BJ (cell line): ENCODE measurements at regions not wholly inside any gene's neighbourhood (a gene's known extent, or its start where the extent isn't known, plus 50 kb on each side); places are given as distances from the start of the nearest gene placed in this dataset.

ENCODE experiments used
- CTCF ChIA-PET: fragments of 350-600 bp; formaldehyde crosslinking; extraction: SDS; loops from one replicate; lab custom pipeline; 2021; ENCODE audit warnings: antibody characterized with exemption, inconsistent platforms; lab: Yijun Ruan, JAX
- POLR2A ChIA-PET: fragments of 300-600 bp; sonication (Branson Sonifier 250); formaldehyde crosslinking; extraction: SDS; loops from one replicate; lab custom pipeline; 2021; ENCODE audit warnings: antibody characterized with exemption; lab: Charles Lee
- DNase-seq: peaks from one replicate; pipeline ENCODE4 v3.0.0-alpha.2; 2011; ENCODE audit warnings: low read depth
- H3K27me3 ChIP-seq: 2 replicates; pipeline ENCODE4 v1.6.0; 2011; ENCODE audit warnings: low read length; ENCODE audit not compliant: control insufficient read depth, insufficient read depth
- H3K36me3 ChIP-seq: 2 replicates; pipeline ENCODE4 v1.5.1; 2011; ENCODE audit warnings: low read length; ENCODE audit not compliant: control insufficient read depth, insufficient read depth
- H3K4me3 ChIP-seq: 2 replicates; pipeline ENCODE4 v1.5.1; 2011; ENCODE audit warnings: low read depth, mild to moderate bottlenecking, control low read depth, low read length
- CTCF ChIP-seq: IDR thresholded peaks from 2 replicates; pipeline ENCODE4 v1.5.1; 2011; ENCODE audit warnings: low read depth, mild to moderate bottlenecking, control low read depth, inconsistent platforms, low read length, moderate library complexity; ENCODE audit not compliant: insufficient read depth

DNA sequence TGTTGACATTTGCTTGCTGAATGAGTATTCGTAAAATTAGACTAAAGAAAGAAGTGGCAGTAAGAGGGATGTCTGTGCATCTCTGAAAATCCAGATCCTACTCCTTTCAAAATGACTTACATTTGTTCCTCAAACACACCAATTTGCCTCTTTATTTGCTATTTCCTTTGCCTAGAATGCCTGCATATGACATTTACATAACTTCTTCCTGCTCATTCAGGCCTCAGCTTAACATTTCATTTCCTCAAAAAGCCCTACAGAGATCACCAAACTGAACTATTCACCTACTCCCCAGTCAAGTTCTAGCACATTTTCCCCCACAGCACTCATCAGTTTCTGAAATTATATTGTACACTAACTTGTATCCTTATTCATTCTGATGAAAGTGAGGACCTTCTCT is 907.2 kb downstream of the LRFN5 start:
- no peak for TF ChIP-seq CTCF
- CTCF ChIA-PET: no interaction called here

DNA sequence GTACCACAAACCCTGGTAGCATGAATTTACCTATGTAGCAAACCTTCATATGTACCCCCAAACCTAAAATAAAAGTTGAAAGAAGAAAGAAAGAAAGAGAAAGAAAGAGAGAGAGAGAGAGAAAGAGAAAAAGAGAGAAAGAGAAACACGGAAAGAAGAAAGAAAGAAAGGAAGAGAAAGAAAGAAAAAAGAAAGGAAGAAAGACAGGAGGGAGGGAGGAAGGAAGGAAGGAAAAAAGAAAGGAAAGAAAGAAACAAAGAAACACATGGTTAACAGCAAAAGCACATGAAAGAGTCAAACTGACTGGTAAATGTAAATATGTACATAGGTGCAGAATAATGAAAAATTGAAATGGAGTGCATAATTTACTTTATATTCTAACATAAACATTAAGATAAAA is 903.4 kb downstream of the LRFN5 start:
- Histone ChIP-seq H3K27me3 (no peaks in the 10 kb centered on the region), H3K36me3 (no peaks in the 10 kb centered on the region), H3K4me3 (no peak overlapping the region)
- DNase-seq: no peak
- TF ChIP-seq CTCF: no peak
- ChIA-PET POLR2A (no interaction called here), CTCF (no interaction called here)

More for the DNA sequence above, 907.2 kb downstream of the LRFN5 start:
- DNase-seq: no peak
- POLR2A ChIA-PET: no interaction called here
- Histone ChIP-seq H3K36me3 (no peaks in the 10 kb centered on the region), H3K4me3 (no peak overlapping the region), H3K27me3 (no peaks in the 10 kb centered on the region)

DNA sequence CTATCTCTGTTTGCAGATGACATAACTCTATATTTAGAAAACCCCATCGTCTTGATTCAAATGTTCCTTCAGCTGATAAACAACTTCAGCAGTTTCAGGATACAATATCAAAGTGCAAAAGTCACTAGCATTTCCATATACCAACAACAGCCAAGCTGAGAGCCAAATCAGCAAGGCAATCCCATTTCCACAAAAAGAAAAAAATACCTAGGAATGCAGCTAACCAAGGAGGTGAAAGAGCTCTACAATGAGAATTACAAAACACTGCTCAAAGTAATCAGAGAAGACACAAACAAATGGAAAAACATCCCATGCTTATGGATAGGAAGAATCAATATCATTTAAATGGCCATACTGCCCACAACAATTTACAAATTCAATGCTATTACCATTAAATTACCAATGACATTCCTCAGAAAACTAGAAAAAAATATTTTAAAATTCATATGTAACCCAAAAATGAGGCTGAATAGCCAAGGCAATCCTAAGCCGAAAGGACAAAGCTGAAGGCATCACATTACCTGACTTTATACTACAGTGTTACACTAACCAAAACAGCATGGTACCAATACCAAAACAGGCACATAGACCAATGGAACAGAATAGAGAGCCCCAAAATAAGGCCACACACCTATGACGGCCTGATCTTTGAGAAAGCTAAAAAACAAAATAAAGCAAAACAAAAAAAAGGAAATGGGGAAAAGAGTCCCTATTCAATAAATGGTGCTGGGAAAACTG is 901.7 kb downstream of the LRFN5 start:
- no peaks in the 10 kb centered on the region for H3K27me3 ChIP-seq
- DNase-seq: no peak
- ChIA-PET POLR2A (no interaction called here), CTCF (interaction anchor here (0.6 kb wide), 1 partner anchor 554 kb away, joined by 3 read pairs; no protein-coding TSS in a partner anchor)
- H3K36me3 ChIP-seq: no peaks in the 10 kb centered on the region
- no peak overlapping the region for H3K4me3 ChIP-seq
- TF ChIP-seq CTCF: no peak

GRCh38 chr14:42504433-42504832 is 897.8 kb downstream of the LRFN5 start:
- no peak for TF ChIP-seq CTCF
- no peaks in the 10 kb centered on the region for H3K36me3 ChIP-seq
- CTCF ChIA-PET: no interaction called here
- no peak overlapping the region for H3K4me3 ChIP-seq
- no peaks in the 10 kb centered on the region for H3K27me3 ChIP-seq
- POLR2A ChIA-PET: no interaction called here
- no peak for DNase-seq

DNA sequence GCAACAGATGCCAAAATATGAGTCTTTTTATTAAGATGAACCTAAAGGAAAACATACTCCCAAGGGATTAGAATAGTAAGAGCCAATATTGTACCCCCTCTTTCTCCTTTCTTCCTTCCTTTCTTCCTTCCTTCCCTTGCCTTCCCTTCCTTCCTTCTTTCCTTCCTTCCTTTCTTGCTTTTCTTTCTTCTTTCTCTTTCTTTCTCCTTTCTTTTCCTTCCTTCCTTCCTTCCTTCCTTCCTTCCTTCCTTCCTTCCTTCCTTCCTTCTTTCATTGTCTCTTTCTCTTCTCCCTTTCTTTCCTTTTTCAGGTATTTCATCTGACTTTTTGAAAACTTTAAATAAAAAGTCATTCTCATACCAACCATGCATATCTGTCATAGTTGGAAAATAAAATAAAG is 892.5 kb downstream of the LRFN5 start:
- CTCF ChIA-PET: no interaction called here
- Histone ChIP-seq H3K27me3 (no peaks in the 10 kb centered on the region), H3K4me3 (no peak overlapping the region), H3K36me3 (no peaks in the 10 kb centered on the region)
- POLR2A ChIA-PET: no interaction called here
- no peak for TF ChIP-seq CTCF
- no peak for DNase-seq
